WERI-Rb-1 (cell line): ENCODE measurements at regions not wholly inside any gene's neighbourhood (a gene's known extent, or its start where the extent isn't known, plus 50 kb on each side); places are given as distances from the start of the nearest gene placed in this dataset.
A peak's percentile ranks its signal among the peaks of the same experiment; 100 is the strongest.

Experiments
- DNase-seq: peaks from one replicate; pipeline ENCODE4 v3.0.0-alpha.2; 2020
- H3K27ac ChIP-seq: fragments of 250-450 bp; sonication (Bioruptor Pico); 2 replicates; pipeline ENCODE4 v1.5.1; 2020; ENCODE audit warnings: mild to moderate bottlenecking, moderate library complexity
- H3K27me3 ChIP-seq: fragments of 250-450 bp; sonication (Bioruptor Pico); 2 replicates; pipeline ENCODE4 v1.5.1; 2021; ENCODE audit warnings: mild to moderate bottlenecking, low read depth, moderate library complexity; ENCODE audit not compliant: insufficient read depth, severe bottlenecking
- H3K36me3 ChIP-seq: fragments of 250-450 bp; sonication (Bioruptor Pico); 2 replicates; pipeline ENCODE4 v1.5.1; 2020; ENCODE audit warnings: mild to moderate bottlenecking, moderate library complexity
- H3K4me3 ChIP-seq: 2 replicates; pipeline ENCODE4 v1.5.1; 2011; ENCODE audit warnings: low read depth, mild to moderate bottlenecking, control low read depth, low read length
- H3K9me3 ChIP-seq: fragments of 250-450 bp; sonication (Bioruptor Pico); 2 replicates; pipeline ENCODE4 v1.5.1; 2021; ENCODE audit warnings: mild to moderate bottlenecking, moderate library complexity; ENCODE audit not compliant: severe bottlenecking
- TF ChIP-seq, protein P1 (sequence below): IDR thresholded peaks from 2 replicates; pipeline ENCODE4 v1.5.1; 2011; ENCODE audit warnings: low read depth, mild to moderate bottlenecking, control low read depth, inconsistent platforms, low read length

DNA sequence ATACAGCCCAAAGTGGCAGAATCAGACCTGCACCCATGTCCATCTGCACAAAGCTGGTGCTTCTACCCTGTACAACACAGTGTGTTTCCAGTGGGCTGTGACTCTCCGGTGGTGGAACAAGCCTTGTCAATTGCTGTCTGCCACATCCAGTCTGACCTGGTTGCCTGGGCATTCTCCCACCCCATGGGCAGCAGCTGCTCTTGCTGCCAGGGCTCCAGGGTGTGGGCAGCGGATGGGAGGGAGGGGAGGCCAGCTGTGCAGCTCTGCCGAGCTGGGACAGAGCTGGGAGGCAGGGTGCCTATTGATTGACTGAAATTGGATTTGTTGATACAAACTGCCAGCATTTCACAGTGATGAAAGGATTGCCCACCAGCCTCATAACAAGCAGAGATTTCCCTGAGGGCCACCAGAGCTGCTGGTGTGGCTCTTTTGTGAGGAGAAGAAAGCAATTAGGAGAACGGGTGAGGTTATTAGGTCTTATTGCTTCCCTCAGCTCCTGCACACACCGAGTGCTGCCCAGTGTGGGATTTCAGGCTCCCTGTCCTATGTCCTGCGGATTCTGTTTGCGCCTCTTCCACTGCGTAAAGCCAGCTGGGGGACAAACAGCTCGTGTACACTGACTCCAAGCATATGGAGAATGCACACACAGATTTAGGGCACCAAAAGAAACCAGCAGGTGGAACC lies 150.8 kb downstream of the NRN1 start:
- no peak overlapping the region for H3K4me3 ChIP-seq
- TF ChIP-seq, protein P1, sequence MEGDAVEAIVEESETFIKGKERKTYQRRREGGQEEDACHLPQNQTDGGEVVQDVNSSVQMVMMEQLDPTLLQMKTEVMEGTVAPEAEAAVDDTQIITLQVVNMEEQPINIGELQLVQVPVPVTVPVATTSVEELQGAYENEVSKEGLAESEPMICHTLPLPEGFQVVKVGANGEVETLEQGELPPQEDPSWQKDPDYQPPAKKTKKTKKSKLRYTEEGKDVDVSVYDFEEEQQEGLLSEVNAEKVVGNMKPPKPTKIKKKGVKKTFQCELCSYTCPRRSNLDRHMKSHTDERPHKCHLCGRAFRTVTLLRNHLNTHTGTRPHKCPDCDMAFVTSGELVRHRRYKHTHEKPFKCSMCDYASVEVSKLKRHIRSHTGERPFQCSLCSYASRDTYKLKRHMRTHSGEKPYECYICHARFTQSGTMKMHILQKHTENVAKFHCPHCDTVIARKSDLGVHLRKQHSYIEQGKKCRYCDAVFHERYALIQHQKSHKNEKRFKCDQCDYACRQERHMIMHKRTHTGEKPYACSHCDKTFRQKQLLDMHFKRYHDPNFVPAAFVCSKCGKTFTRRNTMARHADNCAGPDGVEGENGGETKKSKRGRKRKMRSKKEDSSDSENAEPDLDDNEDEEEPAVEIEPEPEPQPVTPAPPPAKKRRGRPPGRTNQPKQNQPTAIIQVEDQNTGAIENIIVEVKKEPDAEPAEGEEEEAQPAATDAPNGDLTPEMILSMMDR = no peak
- H3K27me3 ChIP-seq = no peaks in the 10 kb centered on the region
- H3K9me3 ChIP-seq = peaks cover 3% of the 10 kb centered on the region
- DNase-seq = no peak
- H3K36me3 ChIP-seq = no peaks in the 10 kb centered on the region
- H3K27ac ChIP-seq = no peak overlapping the region

DNA sequence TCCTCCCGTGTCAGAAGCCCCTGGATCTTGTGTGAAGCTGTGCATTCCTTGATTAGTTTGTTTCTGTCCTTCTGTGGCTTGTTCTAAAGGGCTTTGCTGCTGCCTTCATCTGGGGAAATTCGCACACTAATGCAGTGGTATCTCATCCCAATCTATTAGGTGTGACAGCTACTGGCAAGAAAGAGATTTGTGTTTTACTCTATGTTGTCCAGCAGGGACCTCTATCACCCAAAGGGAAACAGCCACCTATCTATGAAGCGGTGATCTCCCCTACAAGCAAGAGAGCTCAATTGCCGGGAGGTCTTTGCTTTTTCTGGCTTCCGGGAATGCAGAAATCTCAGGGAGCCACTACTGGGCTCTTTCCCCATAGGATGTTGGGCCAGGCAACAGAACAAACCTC lies 151.8 kb downstream of the NRN1 start:
- Histone ChIP-seq H3K4me3 (no peak overlapping the region), H3K9me3 (peaks cover 3% of the 10 kb centered on the region)
- TF ChIP-seq, protein P1 = peak; percentile 23; the same call in 1 of the 2 replicates

GRCh38 chr6:5851261-5851757 lies 155.4 kb downstream of the NRN1 start:
- Histone ChIP-seq H3K27ac (no peak overlapping the region), H3K4me3 (no peak overlapping the region), H3K27me3 (no peaks in the 10 kb centered on the region), H3K36me3 (no peaks in the 10 kb centered on the region), H3K9me3 (peaks cover 3% of the 10 kb centered on the region)
- TF ChIP-seq, protein P1 = no peak
- DNase-seq = no peak

More for the DNA sequence above, 151.8 kb downstream of the NRN1 start:
- DNase-seq = no peak
- Histone ChIP-seq H3K27me3 (no peaks in the 10 kb centered on the region), H3K36me3 (no peaks in the 10 kb centered on the region), H3K27ac (no peak overlapping the region)

- no peak for DNase-seq
- Histone ChIP-seq H3K27ac (no peak overlapping the region), H3K9me3 (peaks cover 3% of the 10 kb centered on the region), H3K4me3 (no peak overlapping the region), H3K27me3 (no peaks in the 10 kb centered on the region), H3K36me3 (no peaks in the 10 kb centered on the region)
- TF ChIP-seq, protein P1 = no peak
Measured at GRCh38 chr6:5850848-5851255, 155.9 kb downstream of the NRN1 start.

- H3K9me3 ChIP-seq = peaks cover 3% of the 10 kb centered on the region
- TF ChIP-seq, protein P1 = no peak
- DNase-seq = no peak
- no peak overlapping the region for H3K27ac ChIP-seq
- H3K27me3 ChIP-seq = no peaks in the 10 kb centered on the region
- no peaks in the 10 kb centered on the region for H3K36me3 ChIP-seq
- no peak overlapping the region for H3K4me3 ChIP-seq
Measured at GRCh38 chr6:5846889-5847288, 159.8 kb downstream of the NRN1 start.

- no peak for DNase-seq
- TF ChIP-seq, protein P1 = no peak
- no peak overlapping the region for H3K27ac ChIP-seq
- H3K36me3 ChIP-seq = no peaks in the 10 kb centered on the region
- peaks cover 3% of the 10 kb centered on the region for H3K9me3 ChIP-seq
- no peaks in the 10 kb centered on the region for H3K27me3 ChIP-seq
- no peak overlapping the region for H3K4me3 ChIP-seq
Measured at GRCh38 chr6:5846335-5846734, 160.4 kb downstream of the NRN1 start.
